ENCODE measurements at regions not wholly inside any gene's neighbourhood (a gene's known extent, or its start where the extent isn't known, plus 50 kb on each side); places are given as distances from the start of the nearest gene placed in this dataset.

DNA sequence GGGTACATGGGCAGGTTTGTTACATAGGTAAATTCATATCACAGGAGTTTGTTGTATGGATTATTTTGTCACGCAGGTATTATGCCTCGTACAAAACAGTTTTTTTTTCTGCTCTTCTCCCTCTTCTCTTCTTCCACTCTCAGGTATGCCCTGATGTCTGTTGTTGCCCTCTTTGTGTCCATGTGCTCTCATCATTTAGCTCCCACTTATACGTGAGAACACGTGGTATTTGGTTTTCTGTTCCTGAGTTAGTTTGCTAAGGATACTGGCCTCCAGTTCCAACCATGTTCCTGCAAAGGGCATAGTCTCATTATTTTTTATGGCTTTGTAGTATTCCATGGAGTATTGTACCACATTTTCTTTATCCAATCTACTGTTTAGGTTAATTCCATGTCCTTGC lies 65.7 kb downstream of the UNC5CL start:
- DNase-seq (ENCODE audit: low read depth in 2 of 2), result no peak

GRCh38 chr6:40972814-40973213 lies 66.2 kb downstream of the UNC5CL start:
- DNase-seq (ENCODE audit: low read depth in 2 of 2), result no peak

- DNase-seq (ENCODE audit: low read depth in 2 of 2), result no peak
Observed at GRCh38 chr6:40972190-40972589, 66.8 kb downstream of the UNC5CL start.

GRCh38 chr6:40968620-40969164 lies 70.3 kb downstream of the UNC5CL start:
- DNase-seq (ENCODE audit: low read depth in 2 of 2), result no peak

GRCh38 chr6:40966860-40967259 lies 72.2 kb downstream of the UNC5CL start:
- no peak for DNase-seq (ENCODE audit: low read depth in 2 of 2)

GRCh38 chr6:40965046-40965445 lies 74.0 kb downstream of the UNC5CL start:
- no peak for DNase-seq (ENCODE audit: low read depth in 2 of 2)

DNA sequence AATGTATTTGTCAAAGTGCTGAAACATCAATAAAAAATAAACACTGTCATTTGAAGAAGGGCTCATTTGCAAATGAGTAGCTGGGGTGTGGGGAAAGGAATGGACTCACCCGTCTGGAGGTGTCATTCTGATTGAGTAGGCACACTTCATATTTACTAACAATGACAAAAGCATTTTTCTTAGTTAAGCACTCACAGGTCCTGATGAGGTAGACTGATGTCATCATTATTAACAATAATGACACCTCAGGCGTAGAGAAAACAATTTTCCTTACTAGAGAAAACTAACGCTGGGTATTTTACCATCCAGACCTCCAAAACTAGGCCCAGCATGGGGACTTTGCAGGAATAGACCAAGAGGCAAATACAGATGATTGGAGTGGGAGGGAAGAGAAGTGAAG lies 76.0 kb downstream of the UNC5CL start:
- no peak for DNase-seq (ENCODE audit: low read depth in 2 of 2)

GRCh38 chr6:40962241-40962640 lies 76.8 kb downstream of the UNC5CL start:
- DNase-seq (ENCODE audit: low read depth in 2 of 2), result peak in 1 of 2 donors; percentile 76

GRCh38 chr6:40961831-40962230 lies 77.2 kb downstream of the UNC5CL start:
- no peak for DNase-seq (ENCODE audit: low read depth in 2 of 2)

- DNase-seq (ENCODE audit: low read depth in 2 of 2), result no peak
Observed at GRCh38 chr6:40960742-40961430, 78.1 kb downstream of the UNC5CL start.

DNA sequence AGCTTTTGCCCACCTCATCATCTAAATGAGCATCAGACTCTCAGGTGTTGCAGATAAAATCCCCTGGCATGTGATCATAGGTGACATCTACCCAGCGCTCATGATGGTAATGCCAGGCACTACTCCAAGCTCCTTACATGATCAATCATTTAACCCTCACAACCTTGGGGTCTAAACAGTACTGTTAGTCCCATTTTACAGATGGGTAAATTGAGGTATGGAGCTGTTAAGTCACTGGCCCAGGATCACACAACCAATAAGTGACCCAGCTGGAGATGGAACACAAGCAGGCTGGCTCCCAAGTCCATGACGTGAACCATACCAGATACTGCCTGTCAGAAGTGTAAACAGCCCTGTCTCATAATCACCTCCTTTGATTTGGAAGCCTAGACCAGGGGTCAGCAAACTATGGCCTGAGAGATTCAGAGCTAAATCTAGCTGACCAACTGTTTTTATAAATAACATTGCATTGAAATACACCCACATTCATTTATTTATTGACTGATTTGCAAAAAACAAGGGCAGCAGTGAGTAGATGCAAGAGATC lies 79.2 kb downstream of the UNC5CL start:
- DNase-seq (ENCODE audit: low read depth in 2 of 2), result no peak

DNA sequence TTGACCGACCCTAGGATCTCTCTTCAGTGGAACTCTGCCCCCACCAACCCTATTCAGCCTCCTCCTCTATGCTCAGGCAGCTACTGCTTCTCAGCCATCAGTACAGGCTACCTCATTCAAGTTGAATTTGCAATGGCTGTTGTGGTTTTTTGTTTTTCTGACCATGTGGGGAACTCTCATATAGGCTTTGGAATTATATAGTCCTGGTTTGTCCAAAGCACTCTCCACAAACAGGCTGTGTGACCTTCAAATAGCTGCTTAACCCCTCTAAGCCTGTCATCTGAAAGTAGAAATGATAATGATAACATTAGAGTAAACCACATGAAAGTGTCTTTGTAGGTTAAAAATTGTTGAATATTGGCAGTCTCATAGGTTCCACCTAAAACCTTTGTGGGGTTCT lies 80.3 kb downstream of the UNC5CL start:
- DNase-seq (ENCODE audit: low read depth in 2 of 2), result no peak

- no peak for DNase-seq (ENCODE audit: low read depth in 2 of 2)
Observed at GRCh38 chr6:40957616-40958492, 81.2 kb downstream of the UNC5CL start.

DNA sequence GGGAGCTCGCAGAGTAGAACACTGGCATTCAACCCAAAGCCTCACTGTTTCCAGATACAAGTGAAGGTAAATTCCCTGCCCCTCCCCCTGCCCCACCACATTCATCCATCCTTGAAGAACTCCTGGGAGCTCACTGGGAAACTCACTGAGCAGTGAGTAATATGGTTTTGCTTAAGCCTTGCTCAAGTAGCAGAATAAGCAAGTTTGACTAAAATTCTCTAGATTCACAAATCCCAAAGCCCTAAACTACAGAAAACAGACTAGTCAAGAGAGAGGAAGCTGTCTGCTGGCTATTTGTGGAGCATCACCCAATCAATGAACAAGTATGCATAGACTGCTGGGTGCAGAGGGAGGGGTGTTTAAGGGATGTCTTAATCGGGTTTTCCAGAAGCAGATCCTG lies 82.1 kb downstream of the UNC5CL start:
- no peak for DNase-seq (ENCODE audit: low read depth in 2 of 2)

GRCh38 chr6:40955178-40955545 lies 83.9 kb downstream of the UNC5CL start:
- DNase-seq (ENCODE audit: low read depth in 2 of 2), result no peak

DNA sequence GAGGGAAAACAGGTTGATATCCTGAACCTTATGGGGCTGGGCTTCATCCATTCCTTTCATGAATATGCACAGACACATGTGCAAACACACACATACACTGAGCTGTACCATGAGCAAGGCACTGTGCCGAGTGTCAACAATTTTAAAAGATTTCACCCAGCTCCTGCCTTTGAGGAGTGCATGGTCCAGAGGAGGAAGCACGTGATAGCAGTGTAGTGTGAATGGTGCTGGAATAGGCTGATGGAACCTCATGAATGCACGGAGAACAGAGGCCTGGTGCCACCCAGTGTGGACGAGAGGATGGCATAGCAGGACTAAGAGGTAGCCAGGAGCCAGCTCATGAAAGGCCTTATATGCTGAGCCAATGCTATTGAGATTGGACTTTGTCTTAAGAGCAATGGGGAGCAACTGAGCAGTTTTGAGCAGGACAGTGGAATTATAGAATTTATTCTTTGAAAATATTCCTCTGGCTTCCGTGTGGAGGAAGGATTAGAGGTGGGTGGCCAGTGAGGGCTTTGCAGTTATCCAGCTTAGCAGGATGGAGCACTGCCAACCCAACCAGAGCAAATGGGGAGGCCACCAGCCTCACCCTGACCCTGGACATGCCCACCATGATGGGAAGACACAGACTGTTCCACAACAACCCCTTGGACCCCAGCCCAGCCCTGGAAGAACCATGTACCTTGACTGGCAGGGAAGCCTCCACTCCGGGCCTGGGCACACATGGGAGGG lies 84.4 kb downstream of the UNC5CL start:
- DNase-seq (ENCODE audit: low read depth in 2 of 2), result no peak

DNA sequence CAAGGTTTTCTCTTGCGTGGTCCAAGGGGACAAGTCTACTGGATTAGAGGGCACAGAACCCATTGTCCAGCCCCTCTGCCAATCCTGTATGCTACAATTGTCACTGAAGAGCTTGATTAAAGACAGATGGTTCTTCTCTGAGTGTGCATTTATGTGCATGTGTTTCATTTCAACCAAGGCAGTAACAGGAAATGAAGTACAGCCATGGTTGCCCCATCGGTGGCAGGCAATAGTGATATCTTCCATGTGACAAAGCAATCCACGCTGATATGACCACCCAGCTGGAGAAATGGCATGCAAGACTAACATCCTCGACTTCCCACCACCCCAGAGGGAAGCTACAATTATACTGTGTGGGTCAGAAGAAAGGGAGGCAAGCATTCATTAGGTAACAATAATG lies 85.5 kb downstream of the UNC5CL start:
- DNase-seq (ENCODE audit: low read depth in 2 of 2), result no peak

DNA sequence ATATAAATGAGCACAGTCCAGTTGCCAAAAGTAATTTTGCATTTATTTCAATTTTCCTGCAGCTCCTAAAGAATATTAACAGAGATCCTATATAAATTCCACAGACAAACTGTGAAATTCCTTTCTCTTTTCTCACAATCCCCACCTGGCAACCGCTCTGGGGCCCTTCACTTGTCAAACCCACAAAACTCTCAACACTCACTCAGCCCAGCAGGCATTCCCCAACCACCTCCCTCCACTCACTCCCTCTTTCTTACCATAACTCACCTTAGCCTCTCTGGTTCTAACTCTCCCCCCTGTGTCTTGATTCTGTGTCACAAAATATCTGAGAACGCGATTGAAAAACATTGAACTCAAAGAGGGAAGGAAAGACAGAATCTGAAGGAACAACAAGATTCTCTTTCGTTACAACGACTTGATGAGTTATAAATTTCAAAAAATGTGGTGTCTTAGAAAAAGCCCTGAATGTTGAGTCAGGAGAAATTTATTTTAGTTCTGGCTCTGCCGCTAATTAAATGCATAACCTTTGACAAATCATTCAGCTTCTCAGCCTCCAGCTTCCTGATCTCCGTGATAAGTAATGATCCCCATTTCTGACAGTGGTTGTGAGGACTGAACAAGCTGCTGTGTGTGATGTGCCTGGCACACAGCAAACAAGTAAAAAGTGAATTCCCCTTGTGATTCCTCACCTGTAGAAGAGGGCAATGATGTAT lies 87.9 kb downstream of the UNC5CL start:
- DNase-seq (ENCODE audit: low read depth in 2 of 2), result no peak

GRCh38 chr6:40948570-40948969 lies 90.5 kb downstream of the UNC5CL start:
- DNase-seq (ENCODE audit: low read depth in 2 of 2), result no peak

DNA sequence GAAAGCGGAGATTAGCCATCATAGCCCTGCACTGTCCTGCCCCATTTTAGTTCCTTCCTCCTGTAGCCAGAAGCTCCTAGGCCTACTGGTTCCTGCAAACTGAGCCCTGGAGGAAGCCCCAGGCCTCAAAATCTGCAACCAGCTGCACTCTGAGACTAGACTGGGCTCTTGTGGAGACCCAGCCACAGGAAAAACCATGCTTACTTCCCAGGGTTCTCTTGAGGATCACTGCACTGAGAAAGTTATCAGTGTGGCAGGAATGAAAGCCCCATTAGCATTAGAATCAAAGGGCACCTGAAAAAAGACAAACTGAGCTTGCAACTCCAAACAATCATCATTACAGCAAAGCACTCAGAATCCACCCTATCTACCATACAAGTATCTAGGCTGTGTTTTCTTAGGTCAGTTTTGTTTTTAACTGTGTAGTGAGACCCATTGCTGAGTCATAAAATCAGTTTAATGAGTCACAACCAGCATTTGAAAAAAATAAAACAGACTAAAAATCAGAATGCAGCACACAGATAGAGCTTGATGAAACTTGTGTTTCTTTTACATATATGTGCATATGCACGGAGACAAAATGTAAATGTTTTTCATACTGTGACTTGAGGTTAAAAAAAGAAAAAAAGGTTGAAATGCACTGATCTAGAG lies 91.0 kb downstream of the UNC5CL start:
- DNase-seq (ENCODE audit: low read depth in 2 of 2), result peak in 1 of 2 donors; percentile 59
